AG09309 (cell line): ENCODE measurements at regions not wholly inside any gene's neighbourhood (a gene's known extent, or its start where the extent isn't known, plus 50 kb on each side); places are given as distances from the start of the nearest gene placed in this dataset.

Experiments used
- DNase-seq: peaks from one replicate; pipeline ENCODE4 v3.0.0-alpha.2; 2010; ENCODE audit warnings: low read depth
- H3K4me3 ChIP-seq: 2 replicates; pipeline ENCODE4 v1.5.1; 2011; ENCODE audit warnings: mild to moderate bottlenecking, low read depth, low read length, moderate library complexity; ENCODE audit not compliant: control insufficient read depth
- TF ChIP-seq, protein P1 (sequence below): IDR thresholded peaks from 2 replicates; pipeline ENCODE4 v1.5.1; 2011; ENCODE audit warnings: mild to moderate bottlenecking, low read depth, low read length, inconsistent platforms; ENCODE audit not compliant: insufficient read depth, control insufficient read depth; ENCODE audit errors: missing control alignments

- H3K4me3 ChIP-seq, result no peak overlapping the region
- DNase-seq, result no peak
- TF ChIP-seq, protein P1, sequence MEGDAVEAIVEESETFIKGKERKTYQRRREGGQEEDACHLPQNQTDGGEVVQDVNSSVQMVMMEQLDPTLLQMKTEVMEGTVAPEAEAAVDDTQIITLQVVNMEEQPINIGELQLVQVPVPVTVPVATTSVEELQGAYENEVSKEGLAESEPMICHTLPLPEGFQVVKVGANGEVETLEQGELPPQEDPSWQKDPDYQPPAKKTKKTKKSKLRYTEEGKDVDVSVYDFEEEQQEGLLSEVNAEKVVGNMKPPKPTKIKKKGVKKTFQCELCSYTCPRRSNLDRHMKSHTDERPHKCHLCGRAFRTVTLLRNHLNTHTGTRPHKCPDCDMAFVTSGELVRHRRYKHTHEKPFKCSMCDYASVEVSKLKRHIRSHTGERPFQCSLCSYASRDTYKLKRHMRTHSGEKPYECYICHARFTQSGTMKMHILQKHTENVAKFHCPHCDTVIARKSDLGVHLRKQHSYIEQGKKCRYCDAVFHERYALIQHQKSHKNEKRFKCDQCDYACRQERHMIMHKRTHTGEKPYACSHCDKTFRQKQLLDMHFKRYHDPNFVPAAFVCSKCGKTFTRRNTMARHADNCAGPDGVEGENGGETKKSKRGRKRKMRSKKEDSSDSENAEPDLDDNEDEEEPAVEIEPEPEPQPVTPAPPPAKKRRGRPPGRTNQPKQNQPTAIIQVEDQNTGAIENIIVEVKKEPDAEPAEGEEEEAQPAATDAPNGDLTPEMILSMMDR, result no peak
Observed at GRCh38 chr15:99440551-99441443, 125.0 kb upstream of the MEF2A start.

DNA sequence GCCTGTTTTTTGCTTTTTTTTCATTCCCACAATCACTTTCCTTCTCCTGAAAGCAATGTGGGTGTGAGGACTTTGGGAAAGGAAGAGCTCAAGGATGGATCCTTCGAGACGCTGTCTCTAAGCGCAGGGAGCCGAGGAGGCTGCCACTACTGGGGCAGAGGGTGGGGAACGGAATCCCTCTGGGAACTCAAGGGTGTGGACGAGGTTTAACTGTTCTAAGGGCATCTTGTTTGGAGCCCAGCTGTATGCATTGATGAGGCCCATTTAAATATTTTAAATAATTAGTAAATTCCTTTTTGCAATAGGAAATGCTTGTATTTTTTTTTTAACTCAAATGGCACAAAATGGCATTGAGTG, 124.4 kb upstream of the MEF2A start:
- TF ChIP-seq, protein P1, result no peak
- no peak for DNase-seq
- H3K4me3 ChIP-seq, result no peak overlapping the region

GRCh38 chr15:99441871-99442251, 123.9 kb upstream of the MEF2A start:
- DNase-seq, result no peak
- TF ChIP-seq, protein P1, result no peak
- no peak overlapping the region for H3K4me3 ChIP-seq

GRCh38 chr15:99442252-99442897, 123.4 kb upstream of the MEF2A start:
- DNase-seq, result peak; percentile 80
- H3K4me3 ChIP-seq, result peak overlapping the region; percentile 1; the same call in 1 of the 2 replicates
- TF ChIP-seq, protein P1, result no peak

- H3K4me3 ChIP-seq, result no peak overlapping the region
- no peak for DNase-seq
- TF ChIP-seq, protein P1, result no peak
Observed at GRCh38 chr15:99443056-99443756, 122.6 kb upstream of the MEF2A start.

DNA sequence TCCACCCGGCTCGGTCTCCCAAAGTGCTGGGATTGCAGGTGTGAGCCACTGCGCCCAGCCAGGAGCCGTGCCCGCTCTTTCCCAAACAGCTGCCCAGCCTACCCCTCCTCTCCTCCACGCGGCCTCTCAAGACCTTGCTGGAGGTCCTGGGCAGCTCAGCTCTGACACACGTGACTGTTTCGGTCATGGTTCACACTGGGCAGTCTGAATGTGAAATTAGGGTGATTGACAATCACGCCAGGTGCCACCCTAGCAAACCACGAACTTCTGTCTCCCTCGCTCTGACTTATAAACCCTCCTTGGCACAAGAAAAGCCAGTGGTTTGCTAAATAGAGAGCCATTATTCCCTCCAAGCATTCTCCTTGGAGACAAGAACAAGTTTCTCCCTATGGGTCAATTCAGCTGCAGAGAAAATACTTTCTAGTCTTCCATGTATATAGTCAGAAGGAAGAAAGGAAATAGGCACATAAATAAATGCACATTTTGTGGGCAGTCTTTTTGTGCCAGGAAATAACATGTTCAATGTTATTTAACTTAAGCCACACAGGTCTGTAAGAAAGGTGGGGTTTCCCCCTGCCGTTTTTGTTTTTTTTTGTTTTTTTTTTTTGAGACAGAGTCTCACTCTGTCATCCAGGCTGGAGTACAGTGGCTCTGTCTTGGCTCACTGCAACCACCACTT, 121.9 kb upstream of the MEF2A start:
- no peak overlapping the region for H3K4me3 ChIP-seq
- DNase-seq, result no peak
- TF ChIP-seq, protein P1, result no peak
